B cell (primary cell): ENCODE measurements at regions not wholly inside any gene's neighbourhood (a gene's known extent, or its start where the extent isn't known, plus 50 kb on each side); places are given as distances from the start of the nearest gene placed in this dataset.

Experiments used
- CTCF ChIP-seq: fragments of 200-600 bp; IDR thresholded peaks from one replicate; pipeline ENCODE4 v1.8.0; 2022; ENCODE audit warnings: antibody characterized with exemption, mild to moderate bottlenecking
- EZH2 ChIP-seq: IDR thresholded peaks from 2 replicates; pipeline ENCODE4 v1.6.1; 2012; ENCODE audit warnings: borderline replicate concordance, low read depth, mild to moderate bottlenecking, moderate library complexity, low read length; ENCODE audit not compliant: insufficient read depth, poor library complexity, severe bottlenecking

- TF ChIP-seq CTCF (no peak), EZH2 (no peak)
These were observed 61.9 kb downstream of the TMEM30B start for GRCh38 chr14:61219256-61219655.
